Left lung (tissue), 4 donors: ENCODE measurements at regions not wholly inside any gene's neighbourhood (a gene's known extent, or its start where the extent isn't known, plus 50 kb on each side); places are given as distances from the start of the nearest gene placed in this dataset.

Experiments used
- ATAC-seq: fragments of 200-7000 bp; cut with Tn5 transposase; one replicate; pipeline ENCODE4 v1.9.1; 2020; ENCODE audit warnings: moderate library complexity
- DNase-seq, 4 donors: peaks; one replicate each; pipeline ENCODE4 v3.0.0-alpha.2; 2013 to 2020
- H3K27ac ChIP-seq, 2 donors: fragments of 200-600 bp; sonication (generic) in 1 of 2; one replicate each; pipeline versions ENCODE4 v1.5.0 to v1.8.0; 2020 to 2021
- H3K27me3 ChIP-seq, 2 donors: fragments of 200-600 bp; sonication (generic) in 1 of 2; one replicate each; pipeline versions ENCODE4 v1.5.0 to v1.8.0; 2020 to 2021
- H3K36me3 ChIP-seq, 2 donors: fragments of 200-600 bp; sonication (generic) in 1 of 2; one replicate each; pipeline versions ENCODE4 v1.5.0 to v1.8.0; 2020 to 2021
- H3K4me1 ChIP-seq, 2 donors: fragments of 200-600 bp; one replicate each; pipeline ENCODE4 v1.8.0; 2021
- H3K4me3 ChIP-seq, 2 donors: fragments of 200-600 bp; sonication (generic) in 1 of 2; one replicate each; pipeline versions ENCODE4 v1.5.0 to v1.8.0; 2020 to 2021; ENCODE audit warnings: mild to moderate bottlenecking in 1 of 2
- H3K9me3 ChIP-seq, 2 donors: fragments of 200-600 bp; sonication (generic) in 1 of 2; one replicate each; pipeline versions ENCODE4 v1.5.0 to v1.8.0; 2020 to 2021
- CTCF ChIP-seq, 2 donors: fragments of 200-600 bp; sonication (generic) in 1 of 2; IDR thresholded peaks; one replicate each; pipeline versions ENCODE4 v1.5.0 to v1.8.0; 2021; ENCODE audit warnings: antibody characterized with exemption in 2 of 2
- intact Hi-C, 2 donors: fragments of 100-400 bp; cut with DNase I; formaldehyde crosslinking; loops; one replicate each; pipeline versions ENCODE4 v1.11.2 to v1.14.2; 2022
- donor health status: DM: no; HTN: yes; CAD: no.
- donor health status: DM: no; HTN: no; CAD: no.

GRCh38 chr3:71862371-71863140 is 77.6 kb upstream of the PROK2 start:
- Histone ChIP-seq H3K9me3 (peaks cover 0 to 11% of the 10 kb centered on the region in 2 donors), H3K27ac (no peak overlapping the region), H3K36me3 (no peaks in the 10 kb centered on the region), H3K4me3 (no peak overlapping the region), H3K4me1 (peaks cover 0 to 16% of the 10 kb centered on the region in 2 donors), H3K27me3 (peaks cover 15 to 24% of the 10 kb centered on the region in 2 donors)
- no peak for DNase-seq
- intact Hi-C loops = loop anchor here in 1 of 2 donors (10.0 kb wide), 1 partner anchor 138 kb away; the partner anchor contains the start of gene EIF4E3
- ATAC-seq = no peak
- TF ChIP-seq CTCF (IDR thresholded peaks at IDR 0.05) = no peak

- TF ChIP-seq CTCF (IDR thresholded peaks at IDR 0.05) = peak; percentile 5 to 47
- Histone ChIP-seq H3K36me3 (no peaks in the 10 kb centered on the region), H3K4me3 (no peak overlapping the region), H3K9me3 (peaks cover 0 to 11% of the 10 kb centered on the region in 2 donors), H3K27ac (peak overlapping the region in 1 of 2 donors; percentile 76), H3K27me3 (peaks cover 7 to 18% of the 10 kb centered on the region in 2 donors), H3K4me1 (peaks cover 0 to 18% of the 10 kb centered on the region in 2 donors)
- intact Hi-C loops = no loop called here
- DNase-seq (peak in 1 of 4 donors; percentile 36), ATAC-seq (peak; percentile 88)
Observed at GRCh38 chr3:71859123-71859519, 74.2 kb upstream of the PROK2 start.

GRCh38 chr3:71858503-71859122 is 73.7 kb upstream of the PROK2 start:
- Histone ChIP-seq H3K9me3 (peaks cover 0 to 11% of the 10 kb centered on the region in 2 donors), H3K4me3 (no peak overlapping the region), H3K36me3 (no peaks in the 10 kb centered on the region), H3K4me1 (peaks cover 0 to 18% of the 10 kb centered on the region in 2 donors), H3K27me3 (peaks cover 4 to 16% of the 10 kb centered on the region in 2 donors), H3K27ac (peak overlapping the region in 1 of 2 donors; percentile 76)
- ATAC-seq (no peak), DNase-seq (no peak)
- no peak for TF ChIP-seq CTCF (IDR thresholded peaks at IDR 0.05)
- intact Hi-C loops = no loop called here

- no peak for TF ChIP-seq CTCF (IDR thresholded peaks at IDR 0.05)
- Histone ChIP-seq H3K4me1 (peaks cover 0 to 18% of the 10 kb centered on the region in 2 donors), H3K27ac (peak overlapping the region in 1 of 2 donors; percentile 76), H3K36me3 (no peaks in the 10 kb centered on the region), H3K9me3 (peaks cover 0 to 11% of the 10 kb centered on the region in 2 donors), H3K27me3 (peaks cover 0 to 13% of the 10 kb centered on the region in 2 donors), H3K4me3 (no peak overlapping the region)
- ATAC-seq (no peak), DNase-seq (no peak)
- intact Hi-C loops = no loop called here
Observed at GRCh38 chr3:71857956-71858355, 73.0 kb upstream of the PROK2 start.

GRCh38 chr3:71854706-71855105 is 69.8 kb upstream of the PROK2 start:
- TF ChIP-seq CTCF (IDR thresholded peaks at IDR 0.05) = no peak
- Histone ChIP-seq H3K9me3 (no peaks in the 10 kb centered on the region), H3K4me1 (peaks cover 0 to 25% of the 10 kb centered on the region in 2 donors), H3K27me3 (peaks cover 0 to 4% of the 10 kb centered on the region in 2 donors), H3K36me3 (no peaks in the 10 kb centered on the region), H3K4me3 (no peak overlapping the region), H3K27ac (no peak overlapping the region)
- no peak for DNase-seq
- intact Hi-C loops = no loop called here
- ATAC-seq = no peak
